Keratinocyte (primary cell): ENCODE measurements at regions not wholly inside any gene's neighbourhood (a gene's known extent, or its start where the extent isn't known, plus 50 kb on each side); places are given as distances from the start of the nearest gene placed in this dataset.
"Not testable (repeated sequence)": the region's sequence is repeated elsewhere in the genome, so short reads cannot be mapped to it uniquely, and the experiment has no call there.

ENCODE experiments used
- DNase-seq: peaks from one replicate; pipeline ENCODE4 v3.0.0-alpha.2; 2011; ENCODE audit warnings: low read depth, missing footprints, low spot score
- FAIRE-seq: peaks from 2 replicates; lab custom pipeline; 2011; peaks lifted over from hg19 to GRCh38; lab: Jason Lieb, UNC
- H2AFZ ChIP-seq: 2 replicates; pipeline ENCODE4 v1.6.0; 2012; ENCODE audit warnings: low read length, control low read depth, inconsistent platforms; ENCODE audit not compliant: control insufficient read depth
- H3K27ac ChIP-seq: 2 replicates; pipeline ENCODE4 v1.5.1; 2011; ENCODE audit warnings: low read length; ENCODE audit not compliant: control insufficient read depth, insufficient read depth
- H3K27me3 ChIP-seq: 3 replicates; pipeline ENCODE4 v1.6.0; 2011; ENCODE audit warnings: low read length; ENCODE audit not compliant: control insufficient read depth, insufficient read depth; ENCODE audit errors: extremely low read depth
- H3K36me3 ChIP-seq, 2 experiments: 2 replicates in 1 of 2; 3 replicates in 1 of 2; pipeline ENCODE4 v1.5.1; 2011; ENCODE audit warnings: low read length in 2 of 2, mild to moderate bottlenecking in 1 of 2; ENCODE audit not compliant: control insufficient read depth in 2 of 2, insufficient read depth in 2 of 2; ENCODE audit errors: extremely low read depth in 1 of 2
- H3K4me1 ChIP-seq: 3 replicates; pipeline ENCODE4 v1.5.1; 2011; ENCODE audit warnings: low read length; ENCODE audit not compliant: control insufficient read depth, insufficient read depth; ENCODE audit errors: extremely low read depth
- H3K4me2 ChIP-seq: 3 replicates; pipeline ENCODE4 v1.6.0; 2011; ENCODE audit warnings: low read depth, low read length; ENCODE audit not compliant: control insufficient read depth, insufficient read depth; ENCODE audit errors: extremely low read depth
- H3K4me3 ChIP-seq, 3 experiments: fragments of 200-600 bp in 1 of 3; sonication (generic) in 1 of 3; 2 replicates in 2 of 3; 3 replicates in 1 of 3; pipeline ENCODE4 v1.5.1; 2011 to 2016; ENCODE audit warnings: low read length in 3 of 3, mild to moderate bottlenecking in 3 of 3, control low read depth in 2 of 3, inconsistent platforms in 1 of 3, low read depth in 1 of 3, mixed read lengths in 1 of 3, mixed run types in 1 of 3, moderate library complexity in 1 of 3; ENCODE audit not compliant: control insufficient read depth in 2 of 3, insufficient read depth in 2 of 3; ENCODE audit errors: extremely low read depth in 1 of 3
- H3K79me2 ChIP-seq: 2 replicates; pipeline ENCODE4 v1.6.0; 2012; ENCODE audit warnings: low read length; ENCODE audit not compliant: control insufficient read depth, insufficient read depth
- H3K9ac ChIP-seq: 3 replicates; pipeline ENCODE4 v1.6.0; 2011; ENCODE audit warnings: low read length; ENCODE audit not compliant: control insufficient read depth, insufficient read depth; ENCODE audit errors: extremely low read depth
- H3K9me1 ChIP-seq: 3 replicates; pipeline ENCODE4 v1.6.0; 2011; ENCODE audit warnings: low read length; ENCODE audit not compliant: control insufficient read depth, insufficient read depth; ENCODE audit errors: extremely low read depth
- H3K9me3 ChIP-seq: 2 replicates; pipeline ENCODE4 v1.5.1; 2012; ENCODE audit warnings: low read depth, low read length; ENCODE audit not compliant: control insufficient read depth
- H4K20me1 ChIP-seq: 3 replicates; pipeline ENCODE4 v1.6.0; 2011; ENCODE audit warnings: low read length; ENCODE audit not compliant: control insufficient read depth, insufficient read depth; ENCODE audit errors: extremely low read depth
- EZH2 ChIP-seq: IDR thresholded peaks from one replicate; pipeline ENCODE4 v1.6.1; 2012; ENCODE audit warnings: inconsistent platforms, mild to moderate bottlenecking, low read length, moderate library complexity
- dilution Hi-C: fragments of 300-500 bp; cut with MboI; formaldehyde crosslinking; loops from one replicate; pipeline ENCODE4 v1.7.0; 2020; ENCODE audit warnings: low sequenced_read_pairs; ENCODE audit not compliant: extremely low pct_ligation_motif_present
- TF ChIP-seq, protein P1 (sequence below), 3 experiments: IDR thresholded peaks in 1 of 3; conservative IDR thresholded peaks in 1 of 3; optimal IDR thresholded peaks in 1 of 3; 2 replicates in 2 of 3; 3 replicates in 1 of 3; pipeline versions ENCODE3 to v1.5.1; 2011; ENCODE audit warnings: low read length in 3 of 3, mild to moderate bottlenecking in 3 of 3, moderate library complexity in 2 of 3, control low read depth in 1 of 3, inconsistent platforms in 1 of 3; ENCODE audit not compliant: insufficient read depth in 2 of 3; ENCODE audit errors: extremely low read depth in 1 of 3

GRCh38 chr6:170140129-170140528 is 150.7 kb downstream of the DLL1 start:
- Histone ChIP-seq H2AFZ (no peak overlapping the region), H3K36me3 (no peaks in the 10 kb centered on the region), H4K20me1 (no peaks in the 10 kb centered on the region), H3K9me1 (no peaks in the 10 kb centered on the region), H3K4me3 (no peak overlapping the region), H3K4me1 (peaks cover 15% of the 10 kb centered on the region), H3K9me3 (peaks cover 4% of the 10 kb centered on the region), H3K79me2 (no peaks in the 10 kb centered on the region), H3K9ac (no peak overlapping the region), H3K27me3 (no peaks in the 10 kb centered on the region), H3K27ac (no peak overlapping the region), H3K4me2 (no peak overlapping the region)
- dilution Hi-C loops = loop anchor here (25.0 kb wide), 1 partner anchor 303 kb away; no protein-coding TSS in a partner anchor
- no peak for TF ChIP-seq EZH2
- TF ChIP-seq, protein P1, sequence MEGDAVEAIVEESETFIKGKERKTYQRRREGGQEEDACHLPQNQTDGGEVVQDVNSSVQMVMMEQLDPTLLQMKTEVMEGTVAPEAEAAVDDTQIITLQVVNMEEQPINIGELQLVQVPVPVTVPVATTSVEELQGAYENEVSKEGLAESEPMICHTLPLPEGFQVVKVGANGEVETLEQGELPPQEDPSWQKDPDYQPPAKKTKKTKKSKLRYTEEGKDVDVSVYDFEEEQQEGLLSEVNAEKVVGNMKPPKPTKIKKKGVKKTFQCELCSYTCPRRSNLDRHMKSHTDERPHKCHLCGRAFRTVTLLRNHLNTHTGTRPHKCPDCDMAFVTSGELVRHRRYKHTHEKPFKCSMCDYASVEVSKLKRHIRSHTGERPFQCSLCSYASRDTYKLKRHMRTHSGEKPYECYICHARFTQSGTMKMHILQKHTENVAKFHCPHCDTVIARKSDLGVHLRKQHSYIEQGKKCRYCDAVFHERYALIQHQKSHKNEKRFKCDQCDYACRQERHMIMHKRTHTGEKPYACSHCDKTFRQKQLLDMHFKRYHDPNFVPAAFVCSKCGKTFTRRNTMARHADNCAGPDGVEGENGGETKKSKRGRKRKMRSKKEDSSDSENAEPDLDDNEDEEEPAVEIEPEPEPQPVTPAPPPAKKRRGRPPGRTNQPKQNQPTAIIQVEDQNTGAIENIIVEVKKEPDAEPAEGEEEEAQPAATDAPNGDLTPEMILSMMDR (optimal IDR thresholded peaks at IDR 0.05 in 1 of 3, IDR thresholded peaks at IDR 0.05 in 1 of 3, conservative IDR thresholded peaks at IDR 0.05 in 1 of 3; ENCODE audit: extremely low read depth in 1 of 3, insufficient read depth in 2 of 3, low read length in 3 of 3) = no peak
- DNase-seq (no peak), FAIRE-seq (no peak)

DNA sequence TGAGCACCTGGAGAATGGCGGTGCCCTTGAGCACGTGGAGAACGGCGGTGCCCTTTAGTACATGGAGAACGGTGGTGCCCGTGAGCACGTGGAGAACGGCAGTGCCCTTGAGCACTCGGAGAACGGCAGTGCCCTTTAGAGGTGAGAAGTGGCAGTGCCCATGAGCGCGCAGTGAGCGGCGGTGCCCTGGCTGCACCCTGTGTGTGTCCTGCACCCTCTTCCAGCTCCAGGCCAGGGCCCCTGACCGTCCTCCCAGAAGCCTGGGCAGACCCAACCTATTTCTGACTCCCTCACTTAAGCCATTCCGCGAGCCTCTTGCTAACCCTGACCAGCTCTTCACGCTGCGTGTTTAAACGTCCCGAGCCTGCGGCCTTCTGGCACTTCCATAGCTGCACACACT is 151.3 kb downstream of the DLL1 start:
- no peaks in the 10 kb centered on the region for H3K36me3 ChIP-seq
- no peak for TF ChIP-seq EZH2
- TF ChIP-seq, protein P1 (optimal IDR thresholded peaks at IDR 0.05 in 1 of 3, IDR thresholded peaks at IDR 0.05 in 1 of 3, conservative IDR thresholded peaks at IDR 0.05 in 1 of 3; ENCODE audit: extremely low read depth in 1 of 3, insufficient read depth in 2 of 3, low read length in 3 of 3) = no peak
- H3K79me2 ChIP-seq = no peaks in the 10 kb centered on the region
- H3K9ac ChIP-seq = no peak overlapping the region
- FAIRE-seq = no peak
- no peak overlapping the region for H3K4me3 ChIP-seq
- dilution Hi-C loops = loop anchor here (25.0 kb wide), 1 partner anchor 302 kb away; no protein-coding TSS in a partner anchor
- no peak for DNase-seq
- H3K4me2 ChIP-seq = no peak overlapping the region
- no peaks in the 10 kb centered on the region for H4K20me1 ChIP-seq
- H3K9me3 ChIP-seq = peaks cover 3% of the 10 kb centered on the region
- H2AFZ ChIP-seq = no peak overlapping the region
- no peaks in the 10 kb centered on the region for H3K27me3 ChIP-seq
- no peaks in the 10 kb centered on the region for H3K9me1 ChIP-seq
- H3K27ac ChIP-seq = no peak overlapping the region
- H3K4me1 ChIP-seq = peaks cover 9% of the 10 kb centered on the region

GRCh38 chr6:170139046-170139445 is 151.8 kb downstream of the DLL1 start:
- not testable (repeated sequence) for DNase-seq, H3K9me3 ChIP-seq, H3K27me3 ChIP-seq, H3K9ac ChIP-seq, H2AFZ ChIP-seq, H3K9me1 ChIP-seq, H3K4me3 ChIP-seq, H3K36me3 ChIP-seq, H3K4me1 ChIP-seq, H3K79me2 ChIP-seq, H4K20me1 ChIP-seq, FAIRE-seq, H3K4me2 ChIP-seq, H3K27ac ChIP-seq
- dilution Hi-C loops = loop anchor here (25.0 kb wide), 1 partner anchor 302 kb away; no protein-coding TSS in a partner anchor
